ENCODE measurements at regions not wholly inside any gene's neighbourhood (a gene's known extent, or its start where the extent isn't known, plus 50 kb on each side); places are given as distances from the start of the nearest gene placed in this dataset.
"Not testable (repeated sequence)": the region's sequence is repeated elsewhere in the genome, so short reads cannot be mapped to it uniquely, and the experiment has no call there.

- in situ Hi-C loops (cut with HindIII; ENCODE audit: low pct_ligation_motif_present, low pct_unique_long_range_greater_than_20kb, low sequenced_read_pairs); DNase-seq: not testable (repeated sequence)
These were observed 88.7 kb upstream of the ADORA2B start for GRCh38 chr17:15856191-15856590.

- in situ Hi-C loops (cut with HindIII; ENCODE audit: low pct_ligation_motif_present, low pct_unique_long_range_greater_than_20kb, low sequenced_read_pairs); DNase-seq: not testable (repeated sequence)
These were observed 88.2 kb upstream of the ADORA2B start for GRCh38 chr17:15856745-15857144.

- in situ Hi-C loops (cut with HindIII; ENCODE audit: low pct_ligation_motif_present, low pct_unique_long_range_greater_than_20kb, low sequenced_read_pairs); DNase-seq: not testable (repeated sequence)
These were observed 86.8 kb upstream of the ADORA2B start for GRCh38 chr17:15858082-15858481.

- DNase-seq; in situ Hi-C loops (cut with HindIII; ENCODE audit: low pct_ligation_motif_present, low pct_unique_long_range_greater_than_20kb, low sequenced_read_pairs): not testable (repeated sequence)
These were observed 84.2 kb upstream of the ADORA2B start for GRCh38 chr17:15860774-15861173.

- DNase-seq; in situ Hi-C loops (cut with HindIII; ENCODE audit: low pct_ligation_motif_present, low pct_unique_long_range_greater_than_20kb, low sequenced_read_pairs): not testable (repeated sequence)
These were observed 80.9 kb upstream of the ADORA2B start for GRCh38 chr17:15864061-15864460.

GRCh38 chr17:15864472-15864871 lies 80.5 kb upstream of the ADORA2B start:
- DNase-seq; in situ Hi-C loops (cut with HindIII; ENCODE audit: low pct_ligation_motif_present, low pct_unique_long_range_greater_than_20kb, low sequenced_read_pairs): not testable (repeated sequence)

GRCh38 chr17:15866015-15866414 lies 78.9 kb upstream of the ADORA2B start:
- DNase-seq; in situ Hi-C loops (cut with HindIII; ENCODE audit: low pct_ligation_motif_present, low pct_unique_long_range_greater_than_20kb, low sequenced_read_pairs): not testable (repeated sequence)

- DNase-seq; in situ Hi-C loops (cut with HindIII; ENCODE audit: low pct_ligation_motif_present, low pct_unique_long_range_greater_than_20kb, low sequenced_read_pairs): not testable (repeated sequence)
These were observed 77.6 kb upstream of the ADORA2B start for GRCh38 chr17:15867331-15867730.

GRCh38 chr17:15869868-15870267 lies 75.1 kb upstream of the ADORA2B start:
- in situ Hi-C loops (cut with HindIII; ENCODE audit: low pct_ligation_motif_present, low pct_unique_long_range_greater_than_20kb, low sequenced_read_pairs); DNase-seq: not testable (repeated sequence)

- in situ Hi-C loops (cut with HindIII; ENCODE audit: low pct_ligation_motif_present, low pct_unique_long_range_greater_than_20kb, low sequenced_read_pairs); DNase-seq: not testable (repeated sequence)
These were observed 72.3 kb upstream of the ADORA2B start for GRCh38 chr17:15872677-15873076.

- DNase-seq; in situ Hi-C loops (cut with HindIII; ENCODE audit: low pct_ligation_motif_present, low pct_unique_long_range_greater_than_20kb, low sequenced_read_pairs): not testable (repeated sequence)
These were observed 66.9 kb upstream of the ADORA2B start for GRCh38 chr17:15877882-15878500.

- DNase-seq, result no peak
- in situ Hi-C loops (cut with HindIII; ENCODE audit: low pct_ligation_motif_present, low pct_unique_long_range_greater_than_20kb, low sequenced_read_pairs), result no loop called here
These were observed 62.7 kb upstream of the ADORA2B start for GRCh38 chr17:15882058-15882720.

- in situ Hi-C loops (cut with HindIII; ENCODE audit: low pct_ligation_motif_present, low pct_unique_long_range_greater_than_20kb, low sequenced_read_pairs), result no loop called here
These were observed 62.2 kb upstream of the ADORA2B start for GRCh38 chr17:15882777-15883176.

GRCh38 chr17:15883617-15884111 lies 61.3 kb upstream of the ADORA2B start:
- DNase-seq, result no peak
- in situ Hi-C loops (cut with HindIII; ENCODE audit: low pct_ligation_motif_present, low pct_unique_long_range_greater_than_20kb, low sequenced_read_pairs), result no loop called here

More at GRCh38 chr17:15882777-15883176, 62.2 kb upstream of the ADORA2B start:
- no peak for DNase-seq

- in situ Hi-C loops (cut with HindIII; ENCODE audit: low pct_ligation_motif_present, low pct_unique_long_range_greater_than_20kb, low sequenced_read_pairs), result no loop called here
- no peak for DNase-seq
These were observed 60.2 kb upstream of the ADORA2B start for GRCh38 chr17:15884731-15885130.

- no peak for DNase-seq
- in situ Hi-C loops (cut with HindIII; ENCODE audit: low pct_ligation_motif_present, low pct_unique_long_range_greater_than_20kb, low sequenced_read_pairs), result no loop called here
These were observed 59.2 kb upstream of the ADORA2B start for GRCh38 chr17:15885770-15886169.

GRCh38 chr17:15886221-15886620 lies 58.7 kb upstream of the ADORA2B start:
- DNase-seq, result no peak
- in situ Hi-C loops (cut with HindIII; ENCODE audit: low pct_ligation_motif_present, low pct_unique_long_range_greater_than_20kb, low sequenced_read_pairs), result no loop called here

- in situ Hi-C loops (cut with HindIII; ENCODE audit: low pct_ligation_motif_present, low pct_unique_long_range_greater_than_20kb, low sequenced_read_pairs), result no loop called here
- DNase-seq, result no peak
These were observed 58.1 kb upstream of the ADORA2B start for GRCh38 chr17:15886804-15887203.

- in situ Hi-C loops (cut with HindIII; ENCODE audit: low pct_ligation_motif_present, low pct_unique_long_range_greater_than_20kb, low sequenced_read_pairs), result no loop called here
- DNase-seq, result no peak
These were observed 56.5 kb upstream of the ADORA2B start for GRCh38 chr17:15888436-15888835.

Measured in ACHN (cell line).